ENCODE measurements at regions not wholly inside any gene's neighbourhood (a gene's known extent, or its start where the extent isn't known, plus 50 kb on each side); places are given as distances from the start of the nearest gene placed in this dataset.
"Not testable (repeated sequence)": the region's sequence is repeated elsewhere in the genome, so short reads cannot be mapped to it uniquely, and the experiment has no call there.

DNA sequence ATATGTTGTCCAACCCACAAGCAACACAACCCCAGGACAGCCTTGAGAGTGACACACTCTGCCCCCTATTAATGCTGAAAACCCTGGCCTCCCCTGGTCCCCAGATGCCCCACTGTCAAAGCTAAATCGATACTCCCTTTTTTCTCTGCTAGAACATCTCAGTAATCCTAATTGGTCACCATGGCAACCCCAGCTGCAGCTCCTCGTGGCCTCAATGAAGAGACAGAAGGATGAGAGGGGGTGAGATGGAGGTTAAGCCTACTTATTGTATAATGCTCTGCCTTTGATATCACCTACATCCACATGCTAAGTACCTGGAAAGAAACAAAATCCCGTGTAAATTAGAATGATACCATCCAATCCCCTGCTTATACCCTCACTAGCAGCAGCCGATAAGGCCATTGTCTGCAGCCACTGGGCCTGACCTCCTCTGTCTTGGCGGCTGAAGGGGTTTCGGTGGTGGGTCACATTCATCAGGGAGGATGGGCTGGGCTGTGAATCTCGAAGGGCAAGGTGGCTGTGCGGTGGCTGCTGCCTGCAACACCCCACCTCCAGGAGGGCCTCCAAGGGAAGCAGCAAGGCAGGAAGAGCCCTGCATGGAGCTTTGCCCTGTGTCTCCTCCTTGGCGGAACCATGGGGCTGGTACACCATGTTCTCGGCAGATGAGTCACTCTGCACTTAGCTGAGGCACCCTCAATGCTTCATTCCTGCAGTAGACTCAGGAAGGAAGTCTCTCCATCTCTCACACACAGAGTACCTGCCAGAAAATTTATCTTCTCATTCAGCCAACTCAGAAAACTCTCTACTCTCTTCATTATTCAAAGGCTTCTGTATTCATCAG, 399.5 kb downstream of the BUD13 start:
- DNase-seq (ENCODE audit: low spot score), result no peak

DNA sequence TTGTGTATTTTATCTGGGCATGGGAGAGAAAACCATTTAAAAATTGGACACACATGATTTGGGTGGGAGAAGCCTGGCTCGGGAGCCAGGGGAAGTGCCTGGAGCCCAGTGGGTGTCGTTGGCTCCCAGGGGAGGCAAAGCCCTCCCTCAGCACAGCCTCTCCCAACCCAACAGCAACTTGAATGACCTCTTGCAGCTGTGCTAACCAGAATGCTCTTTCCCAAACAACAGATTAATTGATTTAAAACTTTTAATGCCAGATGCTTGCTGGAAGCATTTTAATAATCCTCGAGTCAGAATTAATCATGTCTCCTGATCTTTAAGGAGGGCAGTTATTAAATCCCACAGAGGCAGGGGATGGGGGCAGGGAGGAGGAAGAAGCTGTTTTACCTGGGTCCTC, 401.6 kb downstream of the BUD13 start:
- DNase-seq (ENCODE audit: low spot score), result no peak

DNA sequence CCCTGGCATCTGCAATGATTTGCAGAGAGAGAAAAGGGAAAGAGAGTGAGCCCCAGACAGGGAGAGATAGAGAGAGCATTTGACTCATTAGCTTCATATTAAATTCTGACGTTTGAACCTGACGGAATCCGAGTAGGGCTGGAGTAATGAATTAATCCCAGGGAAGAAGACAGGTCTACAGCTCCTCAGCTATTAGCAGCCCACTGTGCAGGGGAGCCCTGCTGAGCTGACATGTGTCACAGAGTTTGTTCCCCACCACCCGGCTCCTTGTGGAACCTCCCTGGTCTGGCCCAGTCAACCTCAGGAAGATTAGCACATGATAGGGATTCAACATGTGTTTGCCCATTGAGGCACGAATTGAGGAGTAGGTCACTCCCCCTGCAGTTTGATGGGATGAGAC, 404.0 kb downstream of the BUD13 start:
- no peak for DNase-seq (ENCODE audit: low spot score)

DNA sequence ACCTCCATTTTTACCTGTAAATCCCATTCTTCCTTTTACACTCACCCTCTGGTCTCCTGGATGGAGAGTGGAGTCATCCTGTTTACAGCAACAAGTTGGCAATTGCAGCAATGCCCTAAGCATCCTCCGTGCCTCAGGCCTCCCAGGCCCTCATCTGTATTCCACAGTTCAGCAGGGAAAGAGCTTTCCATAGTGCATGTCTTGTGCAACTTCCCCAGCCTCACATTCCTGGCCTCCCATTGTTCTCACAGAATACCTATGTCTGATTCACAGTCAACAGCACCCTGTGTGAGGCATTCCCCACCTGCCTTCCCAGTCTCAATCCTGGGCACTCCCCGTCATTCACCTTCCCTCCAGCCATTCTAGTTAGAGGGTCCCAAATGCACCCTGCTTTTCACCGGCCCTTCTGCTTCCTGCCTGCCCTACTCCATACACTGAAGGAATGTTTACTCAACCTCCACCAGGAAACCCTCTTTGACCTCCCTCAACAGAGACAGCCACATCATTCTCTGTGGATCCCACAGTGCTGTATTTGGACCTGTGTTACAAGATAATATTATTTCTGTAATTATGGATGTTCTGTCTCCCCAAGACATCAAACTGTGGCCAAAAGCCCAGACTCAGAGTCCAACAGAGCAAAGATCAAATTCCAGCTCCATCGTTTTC, 405.7 kb downstream of the BUD13 start:
- DNase-seq (ENCODE audit: low spot score), result no peak

DNA sequence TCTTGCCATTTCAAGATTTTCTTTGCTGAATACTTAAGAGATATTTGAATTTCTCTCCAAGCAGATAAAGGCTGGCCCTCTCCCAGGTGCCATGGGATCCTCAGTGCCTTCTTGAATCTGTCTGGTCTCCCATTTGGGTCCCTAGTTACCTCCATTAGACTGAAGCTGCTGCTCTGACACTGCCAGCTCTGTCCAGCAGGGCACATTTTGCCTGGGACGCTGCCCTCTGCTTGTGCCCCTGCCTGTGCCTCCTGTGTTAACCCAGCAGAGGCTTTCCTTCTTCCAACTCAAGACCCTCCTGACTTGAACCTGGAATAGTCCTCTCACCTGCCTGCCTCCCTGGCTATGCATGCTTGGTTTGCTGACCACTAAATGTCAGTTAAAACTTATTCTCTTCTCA, 406.3 kb downstream of the BUD13 start:
- no peak for DNase-seq (ENCODE audit: low spot score)

DNA sequence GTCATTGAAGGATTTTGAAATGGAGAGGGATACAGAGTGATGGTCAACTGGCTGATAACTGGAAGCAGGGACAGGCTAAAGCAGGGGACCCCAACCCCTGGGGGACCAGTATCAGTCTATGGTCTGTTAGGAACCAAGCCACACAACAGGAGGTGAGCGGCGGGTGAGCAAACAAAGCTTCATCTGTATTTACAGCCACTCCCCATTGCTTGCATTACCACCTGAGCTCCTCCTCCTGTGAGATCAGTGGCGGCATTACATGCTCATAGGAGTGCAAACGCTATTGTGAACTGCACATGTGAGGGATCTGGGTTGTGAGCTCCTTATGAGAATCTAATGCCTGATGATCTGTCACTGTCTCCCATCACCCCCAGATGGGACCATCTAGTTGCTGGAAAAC, 407.9 kb downstream of the BUD13 start:
- DNase-seq (ENCODE audit: low spot score), result not testable (repeated sequence)

DNA sequence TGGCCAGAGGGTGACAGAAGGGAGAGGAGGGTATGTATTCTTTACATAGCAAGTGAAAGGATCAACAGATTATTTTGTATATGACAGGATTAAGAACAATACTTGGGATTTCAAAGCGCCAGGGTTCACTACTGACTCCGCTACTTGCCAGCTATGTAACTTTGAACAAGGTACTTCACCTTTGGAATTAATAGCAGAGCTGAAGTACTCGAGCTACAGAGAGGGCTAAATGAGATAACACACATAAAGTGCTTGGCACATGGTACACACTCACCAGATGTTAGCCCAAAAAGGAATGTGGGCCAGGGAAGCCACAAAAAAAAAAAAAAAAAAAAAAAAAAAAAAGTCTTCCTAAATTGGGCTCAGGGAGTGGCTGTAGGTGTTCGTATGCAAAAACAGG, 408.4 kb downstream of the BUD13 start:
- DNase-seq (ENCODE audit: low spot score), result no peak

DNA sequence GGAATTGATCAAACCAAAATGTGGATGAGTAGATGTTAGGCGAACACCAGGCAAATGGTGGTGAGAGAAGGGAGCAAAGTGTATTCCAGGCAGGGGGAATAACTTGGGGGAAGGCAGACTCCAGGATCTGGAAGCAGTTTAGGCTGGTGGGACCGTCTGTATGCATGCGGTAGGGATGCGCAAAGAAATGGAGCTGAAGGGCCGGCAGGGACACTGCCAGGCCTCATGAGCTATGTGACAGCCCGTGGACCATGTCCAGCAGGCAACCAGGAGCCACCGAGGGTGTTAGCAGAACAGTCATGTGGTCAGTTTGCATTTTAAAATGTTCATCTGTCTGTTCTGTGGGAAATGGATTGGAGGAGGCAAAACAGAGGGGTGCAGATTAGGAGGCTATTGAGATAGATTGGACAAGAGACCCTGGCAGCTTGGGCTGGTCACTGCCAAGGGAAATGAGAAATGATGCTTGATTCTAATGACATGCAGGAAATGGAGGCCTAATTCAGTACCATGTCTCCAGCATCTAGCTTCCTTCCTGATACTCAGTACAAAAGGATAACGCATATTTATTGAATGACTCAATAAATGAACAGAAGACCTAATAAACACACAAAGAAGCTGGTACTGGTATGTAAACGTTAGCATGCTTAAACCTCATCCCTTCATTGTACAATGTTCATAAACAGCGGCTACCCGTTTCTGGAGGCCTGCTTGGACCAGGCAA, 412.4 kb downstream of the BUD13 start:
- no peak for DNase-seq (ENCODE audit: low spot score)

DNA sequence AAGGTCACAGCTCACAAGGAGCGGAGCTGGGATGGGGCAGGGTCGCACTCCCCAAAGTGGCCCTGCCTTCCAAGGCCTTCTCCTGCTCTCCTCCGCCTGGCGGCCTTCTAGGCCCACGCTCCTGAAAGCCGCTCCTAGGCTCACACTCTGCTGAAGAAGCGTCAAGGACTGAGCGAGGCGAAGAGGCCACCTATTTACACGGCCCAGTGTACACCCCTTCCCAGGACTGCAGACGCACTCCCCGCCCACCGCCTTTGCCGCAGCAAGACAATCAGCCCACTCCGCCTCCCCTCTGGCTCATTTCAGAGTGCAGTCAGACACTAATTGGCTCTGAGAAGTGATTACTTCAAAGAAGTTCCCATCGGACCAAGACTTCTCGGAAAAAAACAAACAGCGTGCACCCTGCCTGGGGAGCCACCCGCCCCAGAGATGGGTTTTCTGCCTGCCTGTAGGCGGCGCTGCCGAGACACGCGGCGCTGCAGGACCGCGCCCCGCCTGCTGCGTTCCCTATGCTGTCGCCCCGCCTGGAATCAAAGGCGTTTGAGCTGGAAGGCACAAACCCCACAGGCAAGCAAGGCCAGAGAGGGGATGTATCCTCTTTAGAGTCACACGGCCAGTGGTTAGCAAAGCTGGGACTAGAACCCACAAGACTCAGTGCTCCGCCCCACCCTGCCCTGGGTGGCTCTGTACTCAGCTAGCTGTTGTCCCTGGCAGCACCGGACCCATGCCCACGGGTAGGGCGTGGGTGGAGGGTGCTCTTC, 414.8 kb downstream of the BUD13 start:
- no peak for DNase-seq (ENCODE audit: low spot score)

DNA sequence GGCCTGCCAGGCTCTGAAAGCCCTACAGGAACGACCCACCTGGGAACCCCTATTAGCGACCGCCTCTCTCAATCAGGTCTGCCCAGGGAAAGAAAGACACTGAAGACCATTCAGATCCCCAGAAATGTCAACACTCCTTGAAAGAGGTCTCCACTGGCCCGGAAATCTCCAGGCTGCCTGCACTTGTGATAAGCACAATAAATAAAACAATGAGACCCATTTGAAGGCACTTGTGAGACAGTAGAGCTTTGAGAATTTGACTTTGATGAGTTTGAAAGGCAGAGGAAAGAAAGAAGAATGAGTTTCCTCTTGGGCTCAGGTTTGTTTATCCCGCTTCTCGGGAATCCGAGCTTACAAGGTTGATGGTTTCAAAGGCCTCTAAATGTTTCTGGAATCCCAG, 416.3 kb downstream of the BUD13 start:
- no peak for DNase-seq (ENCODE audit: low spot score)

DNA sequence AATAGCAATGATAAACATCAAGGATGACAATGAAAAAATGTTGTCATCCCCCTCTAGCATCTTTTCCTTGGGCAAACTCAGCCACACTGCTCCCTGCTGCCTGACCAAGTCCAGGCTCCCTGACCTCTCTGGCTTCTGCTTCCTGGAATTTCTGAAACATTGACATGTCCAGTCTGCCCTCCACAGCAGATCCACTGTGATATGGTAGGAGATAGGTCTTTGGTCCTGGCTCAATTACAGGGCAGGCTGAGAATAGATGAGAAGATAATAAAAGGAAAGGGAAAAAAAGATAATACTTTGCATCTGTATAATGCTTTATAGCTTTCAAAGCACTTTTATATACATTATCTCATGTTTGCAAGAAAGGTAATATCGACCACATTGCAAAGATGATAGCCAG, 417.7 kb downstream of the BUD13 start:
- no peak for DNase-seq (ENCODE audit: low spot score)

DNA sequence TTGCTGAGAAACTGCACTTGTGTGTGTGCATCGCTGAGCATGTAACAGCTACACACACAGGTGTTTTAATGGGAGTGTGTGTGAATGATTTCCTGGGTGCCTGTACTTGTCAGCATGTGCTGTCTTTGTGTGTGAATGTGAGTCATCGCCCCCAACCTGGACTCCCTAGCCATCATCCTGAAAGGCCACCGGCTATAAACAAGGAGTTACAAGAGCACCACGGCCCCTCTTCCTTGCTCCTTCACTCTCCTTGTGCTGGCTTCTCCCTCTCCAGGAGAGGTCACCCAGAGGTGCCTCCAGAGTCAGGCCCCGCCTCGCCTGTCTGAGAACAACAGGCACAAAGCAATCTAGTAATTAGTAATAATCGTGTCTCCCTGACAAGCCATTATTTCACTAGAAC, 419.2 kb downstream of the BUD13 start:
- DNase-seq (ENCODE audit: low spot score), result no peak

DNA sequence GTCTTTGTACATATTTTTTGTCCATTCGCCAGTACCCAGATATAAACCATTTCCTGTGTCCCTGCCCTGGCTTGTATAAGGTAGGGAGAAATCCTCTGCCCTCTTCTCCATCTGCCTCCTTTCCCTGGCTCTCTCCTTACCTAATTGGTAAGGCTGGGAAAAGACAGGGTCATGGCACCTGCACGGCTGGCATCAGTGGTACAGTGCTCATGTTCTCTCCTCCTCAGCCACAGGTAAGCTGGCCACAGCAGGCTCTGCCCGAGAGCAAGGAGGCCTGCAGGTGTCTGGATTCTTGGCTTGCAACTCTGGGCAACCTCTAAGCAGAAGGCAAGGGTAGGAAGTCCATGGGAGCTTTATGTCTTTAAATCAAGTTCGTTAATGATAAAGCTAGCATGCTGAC, 419.9 kb downstream of the BUD13 start:
- no peak for DNase-seq (ENCODE audit: low spot score)

DNA sequence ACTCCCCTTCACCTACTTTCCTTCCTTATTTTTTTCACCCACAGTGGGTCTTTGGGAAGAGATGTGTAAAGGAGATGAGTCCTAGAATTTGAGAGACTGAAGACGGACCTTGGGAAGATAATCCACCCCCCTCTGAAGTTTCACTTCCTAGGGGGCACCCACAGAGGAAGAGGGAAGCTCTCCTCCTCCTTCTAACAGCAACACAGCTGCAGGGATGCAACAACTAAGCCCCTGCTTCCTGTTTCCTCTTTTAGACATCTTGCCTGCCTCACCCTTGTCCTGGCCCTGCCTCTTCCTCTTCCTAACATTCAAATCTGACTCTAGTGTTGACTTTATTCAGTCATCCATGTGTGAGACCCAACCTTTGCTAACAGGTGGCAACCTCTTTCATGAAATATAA, 424.6 kb downstream of the BUD13 start:
- DNase-seq (ENCODE audit: low spot score), result no peak

DNA sequence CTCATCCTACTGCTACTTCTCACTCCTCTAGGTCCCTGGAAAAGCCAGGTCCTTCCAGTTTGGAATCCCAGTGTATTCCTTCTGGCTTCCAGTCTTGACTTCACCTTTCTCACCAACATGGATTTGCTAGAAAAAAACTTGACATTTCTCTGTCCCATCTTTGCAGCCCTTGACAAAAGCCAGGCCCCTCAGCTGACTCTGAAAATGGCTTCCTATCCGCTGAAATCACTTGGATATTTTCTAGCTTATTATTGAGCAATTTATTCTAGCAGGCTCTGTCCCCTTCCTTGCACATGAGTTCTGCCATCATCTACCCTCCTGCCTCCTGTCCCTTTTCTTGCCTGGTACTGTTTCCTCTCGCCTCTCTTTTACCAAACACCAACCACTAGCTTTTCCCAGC, 427.2 kb downstream of the BUD13 start:
- DNase-seq (ENCODE audit: low spot score), result no peak

DNA sequence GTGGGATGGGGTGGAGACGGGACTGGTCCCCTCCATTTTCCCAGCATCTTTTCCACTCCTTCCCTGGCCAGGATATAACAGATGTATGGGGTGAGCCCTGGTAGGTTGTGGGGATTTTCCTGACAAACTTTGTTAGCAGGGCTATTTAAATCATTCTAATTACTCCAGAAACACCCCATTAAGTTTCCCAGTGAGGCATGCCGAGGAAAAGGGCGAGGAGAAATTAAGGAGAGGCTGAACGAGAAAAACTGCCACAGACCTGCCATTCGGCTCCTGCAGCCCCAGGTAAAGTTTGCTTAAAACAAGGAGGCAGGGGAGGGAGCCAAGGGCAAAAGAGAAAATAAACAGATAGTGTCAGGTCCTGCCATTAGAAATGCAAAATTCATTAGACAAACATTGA, 428.2 kb downstream of the BUD13 start:
- no peak for DNase-seq (ENCODE audit: low spot score)

DNA sequence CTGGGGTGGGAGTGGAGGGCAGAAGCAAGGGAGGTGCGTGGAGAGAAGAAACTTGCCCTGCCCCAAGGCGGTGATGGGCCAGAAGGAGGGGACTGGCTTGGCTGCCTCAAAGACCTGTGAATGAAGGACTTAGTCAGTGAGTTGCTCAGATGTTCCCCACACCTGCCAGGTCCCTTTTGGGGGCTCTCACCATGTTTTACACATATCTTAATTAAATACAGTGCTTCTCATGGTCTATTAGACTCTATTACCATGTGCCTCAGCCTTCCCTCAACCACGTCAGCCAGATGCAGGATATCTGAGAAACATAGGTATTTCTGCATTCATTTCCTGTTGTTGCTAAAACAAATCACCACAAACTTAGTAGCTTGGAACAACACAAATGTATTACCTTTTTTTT, 429.5 kb downstream of the BUD13 start:
- no peak for DNase-seq (ENCODE audit: low spot score)

DNA sequence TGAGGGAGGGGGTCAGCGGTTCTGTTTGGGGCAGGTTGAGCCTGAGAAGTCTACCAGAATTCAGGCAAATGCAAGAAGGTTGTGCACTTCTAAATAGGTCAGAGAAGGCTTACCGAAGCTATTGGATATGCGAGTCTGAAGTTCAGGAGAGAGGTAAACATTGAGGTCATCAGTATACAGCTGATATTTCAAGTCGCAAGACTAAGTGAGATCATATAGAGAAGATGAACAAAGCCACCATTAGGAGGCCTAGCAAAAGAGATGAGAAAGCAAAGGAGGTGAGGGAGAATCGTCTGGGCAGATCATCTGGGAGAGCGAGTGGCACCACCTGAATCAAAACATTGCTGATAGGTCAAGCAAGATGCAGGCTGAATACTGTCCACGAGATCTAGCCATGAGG, 430.6 kb downstream of the BUD13 start:
- DNase-seq (ENCODE audit: low spot score), result no peak

DNA sequence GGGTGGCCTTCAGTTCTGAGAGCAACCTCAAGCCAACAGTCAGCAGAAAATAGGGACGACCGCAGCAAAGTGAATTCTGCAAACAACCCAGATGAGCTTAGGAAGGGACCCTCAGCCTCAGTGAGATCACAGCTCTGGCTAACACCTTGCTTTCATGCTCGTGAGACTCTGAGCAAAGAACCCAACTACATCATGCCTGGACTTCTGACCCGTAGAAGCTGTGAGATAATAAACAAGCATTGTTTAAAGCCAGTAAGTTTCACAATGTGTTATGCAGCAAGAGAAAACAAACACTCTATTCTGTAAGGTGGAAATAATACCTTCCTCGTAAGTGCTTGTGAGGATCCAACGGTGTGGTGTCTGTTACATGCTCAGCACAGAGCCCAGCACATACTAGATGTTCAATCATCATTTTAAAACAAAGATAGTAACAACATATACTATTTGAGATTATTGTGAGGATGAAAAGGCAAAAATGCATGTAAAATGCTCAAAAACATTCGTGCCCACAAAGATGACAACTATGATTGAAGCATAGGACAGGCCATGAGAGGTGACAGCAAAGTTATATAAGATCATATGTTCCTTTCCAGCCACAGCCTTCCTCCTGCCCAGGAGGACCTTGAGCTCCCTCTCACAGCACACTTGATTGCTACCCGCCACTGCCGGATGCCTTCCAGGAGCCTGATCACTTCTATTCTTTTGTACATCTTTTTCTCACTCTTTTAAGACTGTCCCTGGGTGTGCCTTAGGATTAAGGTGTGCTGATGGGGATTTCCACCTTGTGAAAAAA, 433.3 kb downstream of the BUD13 start:
- DNase-seq (ENCODE audit: low spot score), result no peak

DNA sequence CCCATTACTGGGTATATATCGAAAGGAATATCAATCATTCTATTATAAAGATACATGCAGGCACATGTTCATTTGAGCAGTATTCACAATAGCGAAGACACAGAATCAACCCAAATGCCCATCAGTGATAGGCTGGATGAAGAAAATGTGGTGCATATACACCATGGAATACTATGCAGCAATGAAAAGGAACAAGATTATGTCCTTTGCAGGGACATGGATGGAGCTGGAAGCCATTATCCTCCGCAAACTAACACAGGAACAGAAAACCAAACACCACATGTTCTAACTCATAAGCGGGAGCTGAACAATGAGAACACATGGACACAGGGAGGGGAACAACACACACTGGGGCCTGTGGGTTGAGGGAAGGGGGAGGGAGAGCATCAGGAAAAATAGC, 434.3 kb downstream of the BUD13 start:
- not testable (repeated sequence) for DNase-seq (ENCODE audit: low spot score)

DNA sequence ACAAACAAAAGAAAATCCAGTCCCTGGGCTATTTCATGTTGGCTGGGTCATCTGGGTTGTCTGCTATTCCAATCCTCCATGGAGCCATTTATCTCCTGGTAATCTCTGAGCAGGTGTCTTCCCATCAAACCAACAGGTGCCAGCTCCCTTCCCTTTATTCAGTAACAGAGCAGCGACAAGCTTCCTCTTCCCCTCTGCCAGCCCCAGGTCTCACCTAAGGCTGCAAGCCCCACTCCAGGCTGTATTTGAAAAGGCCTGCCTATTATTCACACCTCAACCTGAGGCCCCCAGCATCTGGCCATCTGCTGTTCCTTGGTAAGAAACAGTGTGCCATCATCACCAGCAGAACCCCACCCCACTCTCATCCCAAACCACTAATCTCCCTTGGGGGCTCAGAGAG, 436.2 kb downstream of the BUD13 start:
- no peak for DNase-seq (ENCODE audit: low spot score)

DNA sequence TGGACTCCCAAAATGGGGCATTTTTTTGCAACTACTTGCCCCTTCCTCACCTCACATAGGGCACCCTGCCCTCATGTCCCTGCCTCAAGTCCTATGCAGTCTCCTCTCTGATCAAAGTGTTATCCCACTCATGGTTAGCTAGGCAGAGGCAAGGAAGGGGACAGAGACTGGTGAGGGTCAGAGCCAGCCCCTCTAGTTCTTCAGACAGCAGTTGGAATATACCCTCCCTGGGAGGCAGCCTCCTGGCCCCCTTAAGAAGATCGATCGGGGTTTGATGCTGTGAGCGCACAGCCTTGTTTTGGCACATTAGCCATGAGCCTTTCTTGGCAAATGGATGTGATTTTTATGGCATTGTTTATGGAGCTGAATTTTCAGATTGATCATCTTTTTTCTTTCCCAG, 436.9 kb downstream of the BUD13 start:
- DNase-seq (ENCODE audit: low spot score), result no peak
